ENCODE measurements at regions not wholly inside any gene's neighbourhood (a gene's known extent, or its start where the extent isn't known, plus 50 kb on each side); places are given as distances from the start of the nearest gene placed in this dataset.

DNA sequence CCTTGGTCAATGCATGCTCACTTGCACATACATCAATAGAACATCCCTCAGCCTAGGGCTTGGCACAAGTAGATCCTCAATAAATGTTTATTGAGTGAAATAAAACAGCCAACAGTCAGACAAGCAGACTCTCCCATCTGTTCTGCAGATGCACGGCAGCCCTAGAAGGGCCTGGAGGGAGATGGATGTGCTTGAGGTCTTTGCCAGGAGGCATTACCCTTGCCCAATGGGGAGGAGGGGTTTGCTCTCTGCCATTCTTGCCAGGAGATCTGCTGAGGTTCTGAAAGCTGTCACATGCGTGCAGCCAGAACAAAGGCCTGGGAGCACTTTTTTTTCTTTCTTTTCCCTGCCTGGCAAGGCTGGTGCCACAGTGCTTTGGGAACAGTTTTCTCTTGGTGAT, 349.3 kb upstream of the THRB start:
- no peak for DNase-seq (ENCODE audit: low spot score)

DNA sequence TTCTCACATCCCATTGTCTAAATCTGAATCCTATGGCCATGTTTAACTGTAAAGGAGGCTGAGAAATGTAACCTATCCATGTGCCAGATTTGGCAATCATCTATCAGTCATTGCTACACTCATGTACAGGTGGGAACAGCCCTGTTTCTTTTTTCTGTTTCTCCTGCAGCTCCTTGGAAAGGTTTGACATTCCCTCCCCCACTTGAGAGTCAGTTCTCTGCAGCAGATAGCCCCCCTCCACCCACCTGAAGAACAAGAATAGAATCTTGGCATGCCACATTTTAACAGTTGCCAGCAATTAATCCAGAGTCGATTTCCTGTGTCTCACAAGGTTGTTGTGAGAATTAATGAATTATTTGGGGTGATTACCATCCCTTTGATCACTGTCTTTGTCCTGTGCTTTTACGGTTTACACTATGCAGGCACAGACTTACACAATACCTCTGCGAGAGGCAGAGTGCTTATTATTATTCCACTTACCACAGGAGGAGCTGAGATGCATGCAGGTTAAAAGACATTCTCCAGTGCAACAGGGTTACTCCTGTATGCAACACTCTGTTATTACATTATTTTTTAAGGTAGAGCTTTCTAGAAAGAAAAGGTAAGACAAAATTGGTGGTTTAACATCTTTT, 351.0 kb upstream of the THRB start:
- no peak for DNase-seq (ENCODE audit: low spot score)

DNA sequence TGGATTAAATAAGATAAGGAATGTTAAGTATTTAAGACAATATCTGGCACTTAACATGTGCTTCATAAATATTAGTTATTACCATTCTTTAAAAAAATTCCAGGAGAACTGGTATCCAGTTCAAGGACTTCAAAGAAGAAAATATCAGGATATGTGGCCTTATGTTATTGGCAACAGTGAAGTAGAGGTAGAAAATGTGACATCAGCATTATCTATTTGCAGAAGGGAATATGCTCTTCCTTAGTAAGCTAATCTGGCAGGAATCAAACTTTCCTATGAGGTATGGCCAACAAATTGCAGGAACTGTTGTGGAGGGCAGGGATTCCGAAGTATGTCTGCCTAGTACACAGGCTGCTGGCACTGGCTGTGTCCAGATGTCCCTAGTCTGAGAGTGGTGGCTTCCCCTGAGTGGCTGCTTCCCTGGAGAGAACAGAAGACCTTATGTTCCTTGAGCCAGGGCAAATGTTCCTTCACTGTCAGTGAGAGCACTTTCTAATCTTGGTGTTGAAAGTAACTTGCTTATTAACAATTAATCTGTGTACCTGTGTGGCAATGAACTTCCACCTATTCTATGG, 351.7 kb upstream of the THRB start:
- DNase-seq (ENCODE audit: low spot score) = no peak

DNA sequence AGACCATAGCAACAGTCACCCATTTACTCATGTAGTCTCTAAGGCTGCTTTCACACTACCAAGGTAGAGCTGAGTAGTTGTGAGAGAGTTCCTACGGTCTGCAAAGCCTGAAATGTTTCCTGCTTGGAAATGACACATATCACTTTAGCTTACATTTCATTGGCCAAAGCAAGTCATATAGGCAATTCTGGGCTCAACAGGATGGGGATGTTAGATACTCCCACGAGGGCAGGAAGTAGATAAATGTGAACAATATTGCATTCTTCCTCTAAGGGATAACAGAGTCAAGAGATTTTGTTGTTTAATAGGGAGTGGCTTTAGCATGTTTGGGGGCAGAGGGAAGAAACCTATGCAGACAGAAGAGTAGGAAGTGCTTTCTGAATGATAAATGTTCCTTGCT, 355.6 kb upstream of the THRB start:
- DNase-seq (ENCODE audit: low spot score) = no peak

DNA sequence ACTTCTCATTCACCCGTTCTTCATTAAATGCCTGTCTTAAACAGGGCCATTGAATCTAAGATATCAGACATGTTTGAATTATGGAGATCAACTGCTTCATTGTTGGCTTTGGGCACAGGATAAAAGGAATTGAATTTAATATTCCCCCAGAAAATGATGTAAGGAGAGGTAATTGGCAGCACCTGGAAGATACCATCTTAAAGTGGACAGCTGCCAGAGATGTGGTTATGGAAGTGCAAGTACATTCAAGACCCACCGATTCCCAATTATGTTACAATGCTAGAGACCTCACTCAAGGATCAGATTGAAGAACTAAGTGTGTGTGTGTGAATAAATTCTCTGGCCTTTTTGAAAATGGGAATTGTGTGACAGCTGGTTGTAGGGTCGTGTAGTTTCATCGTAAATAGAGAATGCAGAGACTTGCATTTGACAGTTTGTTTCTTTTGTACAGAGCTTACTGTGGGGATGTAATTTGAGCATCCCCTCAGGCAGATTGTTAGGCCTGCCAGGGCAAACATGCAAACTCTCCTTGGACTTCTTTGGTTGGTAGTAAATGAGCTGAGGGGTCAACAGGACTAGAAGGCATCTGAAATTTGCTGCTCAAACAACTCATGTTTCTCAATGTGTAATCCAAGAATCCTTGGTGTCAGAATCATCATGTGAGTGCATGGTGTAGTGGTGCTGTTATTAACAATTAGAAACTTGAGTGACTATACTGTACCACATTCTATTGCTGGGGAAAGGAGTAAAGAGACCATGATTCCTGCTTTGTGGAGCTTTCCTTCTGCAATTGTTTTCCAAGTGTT, 359.2 kb upstream of the THRB start:
- DNase-seq (ENCODE audit: low spot score) = no peak

DNA sequence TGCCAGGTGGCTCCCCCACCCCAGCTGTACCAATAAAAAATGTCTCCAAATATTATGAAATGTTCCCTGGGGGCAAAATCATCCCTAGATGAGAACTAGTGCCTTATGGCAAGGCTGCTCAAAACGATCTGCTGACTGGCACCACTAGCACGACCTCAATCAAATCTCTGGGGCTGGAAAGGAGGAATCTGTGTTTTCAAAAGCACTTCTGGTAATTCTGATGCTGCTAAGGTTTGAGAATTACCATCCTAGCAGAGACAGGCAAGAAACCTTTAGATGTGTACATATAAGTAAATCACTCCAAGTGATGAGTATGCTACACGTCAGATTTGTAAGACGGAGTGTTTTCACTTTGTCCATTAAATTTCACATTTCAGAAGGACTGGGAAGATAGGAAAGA, 360.1 kb upstream of the THRB start:
- DNase-seq (ENCODE audit: low spot score) = no peak

DNA sequence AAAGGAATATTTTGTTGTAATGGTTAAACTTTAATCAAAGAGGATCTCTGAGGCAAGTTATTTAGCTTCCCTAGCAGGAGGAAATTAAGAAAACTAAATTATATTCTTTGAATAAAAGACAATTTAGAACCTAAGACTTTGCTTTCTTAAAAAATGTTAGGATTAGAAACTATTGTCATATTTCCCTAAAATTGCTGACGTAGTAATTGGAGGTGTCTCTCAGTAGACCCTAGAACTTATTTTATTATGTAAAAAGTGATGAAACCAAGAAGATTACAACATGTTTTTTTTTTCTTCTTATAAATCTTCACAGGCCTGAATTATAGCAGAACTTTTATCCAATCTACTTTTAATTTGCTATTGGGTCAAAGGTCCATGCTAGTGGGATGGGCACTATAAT, 363.3 kb upstream of the THRB start:
- DNase-seq (ENCODE audit: low spot score) = no peak

DNA sequence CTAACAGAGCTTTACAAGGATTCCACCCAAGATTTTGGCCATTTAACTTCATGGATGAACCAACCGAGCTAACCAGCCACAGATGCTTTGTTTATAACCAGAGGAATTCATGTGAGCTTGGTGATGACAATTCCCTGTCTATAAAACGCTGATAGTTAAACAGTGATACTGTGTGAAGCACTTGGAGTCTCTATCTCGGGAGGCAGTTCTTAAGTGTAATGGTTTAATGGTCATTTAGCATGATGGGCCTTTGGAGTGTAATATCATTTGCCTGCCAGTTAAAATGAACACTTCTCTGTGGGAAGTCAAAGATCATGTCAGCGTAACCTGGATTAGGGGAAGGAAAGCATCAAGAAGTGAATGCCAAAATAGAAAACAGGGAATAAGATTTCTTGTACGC, 368.6 kb upstream of the THRB start:
- no peak for DNase-seq (ENCODE audit: low spot score)

DNA sequence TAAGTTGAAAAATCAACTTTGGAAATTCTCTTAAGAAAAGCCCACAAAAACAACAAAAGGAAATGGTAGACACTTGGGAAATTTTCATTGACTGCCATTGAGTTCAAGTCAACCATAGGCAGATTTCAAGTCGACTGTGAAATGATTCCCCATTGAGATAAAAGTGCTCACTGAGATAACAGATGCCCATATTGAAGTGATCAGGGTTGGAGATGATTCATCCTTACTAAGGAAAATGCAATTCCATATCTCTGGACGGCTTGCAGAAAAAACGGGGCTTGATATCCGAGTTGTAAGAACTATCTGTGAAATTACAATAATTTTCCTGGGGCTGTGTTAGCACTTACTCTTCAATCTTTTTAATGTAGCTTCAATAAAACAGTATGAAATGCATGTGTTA, 373.1 kb upstream of the THRB start:
- no peak for DNase-seq (ENCODE audit: low spot score)

DNA sequence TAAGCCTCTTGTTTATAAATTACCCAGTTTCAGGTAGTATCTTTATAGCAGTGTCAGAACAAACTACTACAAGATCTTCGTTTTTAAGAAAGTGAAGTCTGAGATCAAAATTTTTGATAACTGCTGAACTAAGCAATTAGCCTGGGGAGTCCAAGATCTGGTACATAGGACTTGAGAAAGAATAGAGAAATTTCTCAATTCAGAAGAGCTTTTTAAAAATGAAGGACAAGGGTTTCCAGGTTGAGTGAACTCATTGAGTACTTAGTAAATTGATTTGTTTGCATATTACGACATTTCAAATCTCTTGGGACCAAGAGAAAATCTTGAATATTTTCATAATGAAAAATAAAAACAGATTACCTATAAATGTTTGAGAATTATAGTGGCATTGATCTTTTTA, 386.6 kb upstream of the THRB start:
- no peak for DNase-seq (ENCODE audit: low spot score)

DNA sequence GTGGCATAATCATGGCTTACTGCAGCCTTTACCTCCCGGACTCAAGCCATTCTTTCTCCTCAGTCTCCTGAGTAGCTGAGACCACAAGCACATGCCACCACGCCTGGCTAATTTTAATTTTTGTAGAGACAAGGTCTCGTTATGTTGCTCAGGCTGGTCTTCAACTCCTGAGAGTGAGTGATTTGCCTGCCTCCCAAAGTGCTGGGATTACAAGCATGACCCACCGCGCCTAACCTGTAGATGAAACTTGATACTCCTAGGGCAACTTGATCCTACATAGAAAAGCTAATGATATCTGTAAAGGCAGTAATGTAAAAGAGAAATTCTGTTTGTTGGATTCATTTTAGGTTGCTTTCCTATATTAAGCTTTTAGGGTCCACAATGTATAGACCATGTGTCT, 391.9 kb upstream of the THRB start:
- no peak for DNase-seq (ENCODE audit: low spot score)

DNA sequence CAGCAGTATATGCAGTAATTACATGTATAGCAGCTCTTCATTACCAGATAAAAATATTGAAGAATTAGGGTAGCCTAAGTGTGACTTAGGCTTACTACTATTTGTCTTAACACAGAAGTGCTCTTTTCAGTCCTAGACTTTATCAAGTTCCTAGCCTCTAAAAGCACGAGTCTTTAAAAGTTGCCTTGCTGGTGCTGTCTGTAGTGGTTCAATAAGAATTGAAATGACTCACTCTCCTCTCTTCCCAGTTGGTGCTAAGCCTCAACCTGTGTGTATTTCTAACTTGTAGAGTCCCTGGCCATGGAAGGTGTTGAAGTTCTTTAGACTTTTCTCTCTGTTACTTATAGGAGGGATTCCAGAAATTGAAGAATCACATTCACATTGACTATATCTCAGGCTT, 395.4 kb upstream of the THRB start:
- DNase-seq (ENCODE audit: low spot score) = no peak

DNA sequence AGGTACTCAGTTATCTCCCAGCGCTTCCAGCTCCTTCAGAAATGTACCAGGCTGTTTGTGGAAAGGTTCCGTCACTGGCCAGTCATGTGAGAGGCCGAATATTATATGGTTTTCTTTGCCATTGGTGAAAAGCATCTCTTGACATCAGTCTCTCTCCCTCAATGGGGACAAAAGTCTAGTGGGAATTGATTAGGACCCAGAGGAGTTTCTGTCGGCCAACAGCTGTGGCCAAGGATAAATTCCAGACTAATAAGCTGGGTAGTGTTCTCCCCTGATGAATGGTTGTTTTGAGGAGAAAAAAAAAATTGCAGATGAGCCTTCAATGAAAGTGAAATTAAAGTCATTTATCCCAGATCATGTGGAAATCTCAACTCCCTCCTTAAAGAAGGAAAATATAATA, 404.7 kb upstream of the THRB start:
- DNase-seq (ENCODE audit: low spot score) = no peak

DNA sequence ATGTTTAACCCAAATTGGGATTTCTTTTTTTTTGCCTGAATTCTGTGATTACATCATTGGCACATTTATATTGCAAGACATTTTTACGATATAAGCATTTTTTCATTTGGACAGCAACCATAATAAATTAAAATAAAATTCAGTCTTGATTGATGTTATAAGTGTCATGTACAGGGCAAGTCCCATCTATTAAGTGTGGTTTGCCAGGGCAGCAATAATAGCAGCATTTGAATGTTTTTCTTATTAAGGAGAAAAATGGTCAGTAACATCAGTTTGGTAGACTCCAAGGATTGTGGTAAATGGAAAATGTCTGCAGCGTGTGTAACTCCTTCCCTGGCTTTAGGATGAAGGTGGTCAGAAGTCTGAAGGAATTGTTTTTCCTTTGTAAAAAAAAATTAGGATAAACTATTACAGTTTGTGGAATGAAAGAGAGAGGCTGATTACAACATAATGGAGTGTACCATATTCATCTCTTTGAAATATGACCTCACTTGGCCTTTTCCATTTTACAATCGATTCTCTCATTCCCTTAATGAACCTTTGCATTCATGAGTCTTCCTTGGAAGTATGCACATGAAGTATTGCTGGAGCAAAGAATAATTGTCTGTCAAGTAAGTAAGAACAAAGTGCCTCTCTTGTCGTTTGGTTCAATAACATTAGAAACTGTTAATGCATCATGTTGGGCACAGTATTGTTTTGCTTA, 405.4 kb upstream of the THRB start:
- no peak for DNase-seq (ENCODE audit: low spot score)

DNA sequence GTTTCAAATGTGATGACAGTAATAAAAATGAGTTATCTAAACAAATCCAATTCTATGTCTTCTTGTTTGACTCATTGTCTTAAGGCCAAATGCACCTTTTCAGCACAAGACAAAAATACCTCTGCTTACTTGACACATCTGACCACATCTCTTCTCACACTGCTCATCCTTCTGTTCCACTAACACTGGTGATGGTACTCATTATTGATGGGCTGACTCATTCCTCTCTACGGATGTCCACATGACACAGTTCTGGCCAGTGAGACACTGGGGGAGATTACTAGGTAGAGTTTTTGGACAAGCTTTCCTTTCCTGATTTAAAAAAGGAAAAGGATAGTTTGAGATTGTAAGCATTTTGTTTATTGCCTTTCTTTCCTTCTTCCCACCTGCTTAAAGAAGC, 410.6 kb upstream of the THRB start:
- no peak for DNase-seq (ENCODE audit: low spot score)

DNA sequence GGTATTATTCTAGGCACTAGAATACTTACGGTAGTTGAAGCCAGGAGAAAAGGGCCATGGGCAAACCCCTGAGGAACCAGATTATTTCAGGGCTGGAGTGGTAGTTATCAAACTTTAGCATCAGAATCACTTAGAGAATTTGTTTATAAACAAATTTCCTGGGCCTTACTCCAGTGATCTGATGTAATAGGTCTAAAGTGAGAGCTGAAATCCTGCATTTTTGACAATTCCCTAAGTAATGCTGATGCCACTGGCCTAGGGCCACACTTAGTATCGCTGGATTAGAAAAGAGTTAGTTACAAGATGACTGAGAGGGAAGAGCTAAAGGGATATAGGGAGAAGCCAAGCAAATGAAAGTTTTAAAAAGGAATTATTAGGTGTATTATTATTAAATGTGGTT, 412.5 kb upstream of the THRB start:
- DNase-seq (ENCODE audit: low spot score) = no peak

DNA sequence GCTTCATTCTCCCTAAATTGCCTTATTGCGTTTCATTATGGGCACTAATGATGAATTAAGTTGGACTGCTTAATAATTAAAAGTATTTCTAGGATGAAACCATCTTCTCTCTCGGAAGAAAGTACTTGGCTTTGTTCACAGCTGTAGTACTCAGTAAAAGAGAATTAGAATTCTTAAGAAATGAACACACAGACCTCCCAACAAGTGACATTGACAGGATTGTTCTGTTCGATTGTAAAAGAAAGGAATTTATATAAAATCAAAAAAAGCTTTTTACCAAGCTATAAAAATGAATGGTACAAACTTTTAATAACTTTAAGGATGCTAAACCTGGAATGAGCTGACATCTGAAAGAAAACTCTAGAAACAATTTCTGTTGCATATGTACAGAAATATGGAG, 416.4 kb upstream of the THRB start:
- no peak for DNase-seq (ENCODE audit: low spot score)

DNA sequence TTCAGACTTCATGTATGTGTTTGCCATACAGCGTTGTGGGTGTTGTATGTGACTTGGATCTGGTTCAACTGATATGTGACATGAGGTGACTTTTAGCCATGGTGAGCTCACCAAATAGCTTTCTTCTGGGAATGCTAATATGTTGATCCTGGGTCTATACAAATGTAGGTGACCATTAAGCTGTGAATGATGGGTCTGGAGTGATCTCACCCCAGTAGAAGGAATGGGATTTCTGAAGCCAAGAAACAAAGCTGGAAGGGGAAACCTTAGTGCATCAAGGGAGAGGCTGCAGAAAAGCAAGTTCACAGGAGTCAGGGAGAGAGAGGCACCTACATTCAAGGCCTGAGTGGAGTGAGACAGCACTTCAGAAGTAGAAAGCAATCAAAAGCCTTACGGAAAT, 421.0 kb upstream of the THRB start:
- no peak for DNase-seq (ENCODE audit: low spot score)

DNA sequence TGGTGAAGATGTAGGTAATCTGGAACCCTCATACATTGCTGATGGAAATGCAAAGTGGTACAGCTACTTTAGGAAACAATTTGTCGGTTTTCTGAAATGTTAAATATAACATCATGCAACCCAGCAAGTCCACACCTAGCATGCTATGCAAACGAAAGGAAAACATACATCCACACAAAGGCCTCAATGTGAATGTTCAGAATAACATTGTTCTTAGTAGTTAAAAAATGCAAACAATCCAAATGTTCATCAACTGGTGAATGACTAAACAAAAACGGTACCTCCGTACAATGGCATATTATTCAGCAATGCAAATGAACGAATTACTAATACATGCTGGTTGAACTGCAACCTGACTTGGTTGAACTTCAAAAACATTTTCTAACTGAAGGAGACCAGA, 423.3 kb upstream of the THRB start:
- no peak for DNase-seq (ENCODE audit: low spot score)

DNA sequence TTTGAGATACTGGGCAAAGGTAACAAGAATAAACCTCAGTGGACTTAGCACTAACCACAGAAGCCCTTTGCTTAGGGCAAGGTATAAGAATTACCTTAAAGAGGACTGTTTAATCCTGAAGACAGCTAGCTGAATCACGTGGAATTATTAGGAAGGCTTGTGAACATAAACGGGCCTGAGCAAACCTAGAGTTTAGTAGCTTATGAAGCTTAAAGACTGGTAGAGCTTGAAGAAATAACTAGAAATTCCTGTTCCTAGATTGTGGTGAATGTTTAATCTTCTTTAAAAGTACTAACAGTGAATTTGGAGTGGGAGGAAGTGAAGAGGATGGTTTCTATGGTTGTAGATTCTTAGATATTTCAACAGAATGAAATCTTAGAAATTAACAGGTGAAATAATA, 428.9 kb upstream of the THRB start:
- no peak for DNase-seq (ENCODE audit: low spot score)

DNA sequence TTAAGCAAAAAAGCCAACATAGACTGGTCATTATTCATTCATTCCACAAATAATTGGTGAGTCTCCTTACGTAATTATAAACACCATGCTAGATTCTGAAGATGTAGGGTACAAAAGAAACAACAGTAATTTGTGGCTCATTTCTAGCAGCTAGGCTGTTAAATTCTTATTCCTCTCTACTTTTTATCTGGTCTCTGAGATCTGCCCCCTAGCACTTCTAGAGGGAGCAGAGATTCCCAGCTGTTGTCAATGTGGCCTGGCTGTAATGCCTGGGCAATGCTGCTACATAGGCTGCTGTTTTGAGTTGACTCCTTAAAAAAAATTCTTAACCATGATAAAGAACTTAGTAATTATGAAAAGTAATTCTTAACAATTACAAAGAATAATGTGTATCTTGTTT, 434.9 kb upstream of the THRB start:
- DNase-seq (ENCODE audit: low spot score) = no peak

DNA sequence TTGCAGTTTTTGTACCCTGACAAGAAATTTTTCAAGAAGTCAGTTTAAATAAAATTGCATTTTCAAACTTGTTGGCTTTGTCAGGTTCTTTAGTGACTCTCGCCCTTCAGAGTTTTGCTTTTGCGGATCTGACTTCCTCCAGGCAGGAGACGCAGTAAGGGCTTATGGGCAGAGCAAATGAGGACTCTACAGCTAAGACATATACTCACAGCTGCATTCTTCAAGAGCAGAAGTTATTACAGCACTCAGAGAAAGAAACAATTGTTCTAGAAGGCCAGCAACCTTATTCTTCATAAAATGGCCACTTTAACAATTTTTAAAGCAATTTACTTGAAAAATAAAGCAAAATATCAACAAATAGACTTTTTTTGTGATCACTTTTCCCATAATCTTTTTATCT, 438.8 kb upstream of the THRB start:
- DNase-seq (ENCODE audit: low spot score) = no peak

DNA sequence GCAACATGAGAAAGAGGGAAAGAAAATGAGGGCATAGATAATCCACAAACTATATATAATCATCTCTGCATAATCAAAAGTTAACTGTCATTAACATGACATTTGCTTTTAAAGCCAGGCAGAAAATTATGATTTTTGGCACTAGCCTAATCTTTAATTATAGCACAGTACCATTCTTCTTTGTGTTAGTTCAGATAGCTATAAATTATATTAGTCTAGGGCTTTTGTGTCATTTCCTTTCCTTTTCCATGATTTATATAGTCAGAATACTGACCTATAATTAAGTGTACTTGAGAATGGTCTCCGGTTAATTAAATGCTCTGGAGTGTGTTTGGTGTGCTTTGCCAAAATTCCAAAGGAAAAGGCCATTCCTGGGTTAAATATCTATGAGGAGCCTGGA, 441.9 kb upstream of the THRB start:
- no peak for DNase-seq (ENCODE audit: low spot score)

All from NAMALWA (cell line).